HEK293 (cell line): ENCODE measurements at regions not wholly inside any gene's neighbourhood (a gene's known extent, or its start where the extent isn't known, plus 50 kb on each side); places are given as distances from the start of the nearest gene placed in this dataset.
"Not testable (repeated sequence)": the region's sequence is repeated elsewhere in the genome, so short reads cannot be mapped to it uniquely, and the experiment has no call there.

ENCODE experiments used
- CTCF ChIA-PET: fragments of 350-600 bp; formaldehyde crosslinking; extraction: SDS; loops from one replicate; lab custom pipeline; 2021; ENCODE audit warnings: antibody characterized with exemption; lab: Yijun Ruan, JAX
- POLR2A ChIA-PET: fragments of 300-600 bp; formaldehyde crosslinking; extraction: SDS; loops from one replicate; lab custom pipeline; 2020; ENCODE audit warnings: antibody characterized with exemption, inconsistent platforms; lab: Yijun Ruan, JAX
- H3K27ac ChIP-seq: fragments of 200-500 bp; sonication (Bioruptor generic); 2 replicates; pipeline ENCODE4 v1.5.1; 2014; ENCODE audit warnings: low read depth, low read length, control low read depth, inconsistent platforms; ENCODE audit errors: extremely low read depth
- H3K36me3 ChIP-seq, 2 experiments: fragments of 200-500 bp in 1 of 2; sonication (Bioruptor generic) in 1 of 2; 1 replicate in 1 of 2; 2 replicates in 1 of 2; pipeline ENCODE4 v1.5.1; 2014 to 2017; ENCODE audit warnings: inconsistent platforms in 2 of 2, low read length in 2 of 2; ENCODE audit not compliant: control insufficient read depth in 2 of 2, insufficient read depth in 1 of 2
- H3K4me1 ChIP-seq: fragments of 200-500 bp; sonication (Bioruptor generic); 2 replicates; pipeline ENCODE4 v1.5.1; 2014; ENCODE audit warnings: mild to moderate bottlenecking, low read length, inconsistent platforms; ENCODE audit not compliant: control insufficient read depth, insufficient read depth
- H3K4me3 ChIP-seq: 2 replicates; pipeline ENCODE4 v1.5.1; 2011; ENCODE audit warnings: low read depth, mild to moderate bottlenecking, control low read depth, low read length, moderate library complexity
- H3K9me3 ChIP-seq: fragments of 200-500 bp; sonication (Bioruptor generic); 2 replicates; pipeline ENCODE4 v1.5.1; 2014; ENCODE audit warnings: low read depth, low read length, inconsistent platforms; ENCODE audit not compliant: control insufficient read depth, insufficient read depth
- BCL6B ChIP-seq: fragments of 450-650 bp; formaldehyde crosslinking; IDR thresholded peaks from 2 replicates; pipeline ENCODE4 v1.5.1; 2017; ENCODE audit warnings: missing biosample characterization, missing genetic modification characterization
- GLIS2 ChIP-seq: fragments of 450-650 bp; formaldehyde crosslinking; IDR thresholded peaks from 2 replicates; pipeline ENCODE4 v1.5.1; 2016; ENCODE audit warnings: missing biosample characterization, missing genetic modification characterization
- KLF7 ChIP-seq: fragments of 450-650 bp; formaldehyde crosslinking; IDR thresholded peaks from 2 replicates; pipeline ENCODE4 v1.5.1; 2016; ENCODE audit warnings: missing biosample characterization, missing genetic modification characterization, borderline replicate concordance
- KLF8 ChIP-seq: fragments of 450-650 bp; formaldehyde crosslinking; IDR thresholded peaks from 2 replicates; pipeline ENCODE4 v1.5.1; 2016; ENCODE audit warnings: missing biosample characterization, missing genetic modification characterization
- PRDM10 ChIP-seq: fragments of 450-650 bp; formaldehyde crosslinking; IDR thresholded peaks from 2 replicates; pipeline ENCODE4 v1.5.1; 2016; ENCODE audit warnings: missing biosample characterization, missing genetic modification characterization
- ZBTB17 ChIP-seq: fragments of 450-650 bp; formaldehyde crosslinking; IDR thresholded peaks from 2 replicates; pipeline ENCODE4 v1.5.1; 2016; ENCODE audit warnings: missing biosample characterization, missing genetic modification characterization
- ZBTB6 ChIP-seq: fragments of 450-650 bp; formaldehyde crosslinking; IDR thresholded peaks from 2 replicates; pipeline ENCODE4 v1.5.1; 2017; ENCODE audit warnings: missing biosample characterization, missing genetic modification characterization
- ZFHX2 ChIP-seq: fragments of 450-650 bp; formaldehyde crosslinking; conservative IDR thresholded peaks from 2 replicates; pipeline ENCODE4 v1.5.1; 2016; ENCODE audit warnings: missing biosample characterization, missing genetic modification characterization
- ZFP3 ChIP-seq: fragments of 450-650 bp; formaldehyde crosslinking; IDR thresholded peaks from 2 replicates; pipeline ENCODE4 v1.5.1; 2016; ENCODE audit warnings: low read depth, missing biosample characterization, missing genetic modification characterization
- ZNF114 ChIP-seq: fragments of 450-650 bp; formaldehyde crosslinking; IDR thresholded peaks from 2 replicates; pipeline ENCODE4 v1.5.0; 2017; ENCODE audit warnings: missing biosample characterization, missing genetic modification characterization
- ZNF121 ChIP-seq: fragments of 450-650 bp; formaldehyde crosslinking; IDR thresholded peaks from 2 replicates; pipeline ENCODE4 v1.5.1; 2016; ENCODE audit warnings: missing biosample characterization, missing genetic modification characterization
- ZNF138 ChIP-seq: fragments of 450-650 bp; formaldehyde crosslinking; IDR thresholded peaks from 2 replicates; pipeline ENCODE4 v1.5.1; 2016; ENCODE audit warnings: missing biosample characterization, missing genetic modification characterization, borderline replicate concordance
- ZNF157 ChIP-seq: fragments of 450-650 bp; formaldehyde crosslinking; IDR thresholded peaks from 2 replicates; pipeline ENCODE4 v1.5.1; 2016; ENCODE audit warnings: missing biosample characterization, missing genetic modification characterization
- ZNF175 ChIP-seq: fragments of 450-650 bp; formaldehyde crosslinking; IDR thresholded peaks from 2 replicates; pipeline ENCODE4 v1.5.1; 2016; ENCODE audit warnings: missing biosample characterization, missing genetic modification characterization
- ZNF426 ChIP-seq: fragments of 450-650 bp; formaldehyde crosslinking; IDR thresholded peaks from 2 replicates; pipeline ENCODE4 v1.5.1; 2017; ENCODE audit warnings: missing biosample characterization, missing genetic modification characterization, mild to moderate bottlenecking, inconsistent platforms, moderate library complexity
- ZNF488 ChIP-seq: fragments of 450-650 bp; formaldehyde crosslinking; IDR thresholded peaks from 2 replicates; pipeline ENCODE4 v1.5.1; 2016; ENCODE audit warnings: missing biosample characterization, missing genetic modification characterization
- ZNF654 ChIP-seq: fragments of 450-650 bp; formaldehyde crosslinking; IDR thresholded peaks from 2 replicates; pipeline ENCODE4 v1.5.1; 2016; ENCODE audit warnings: low read depth, missing biosample characterization, missing genetic modification characterization
- ZNF704 ChIP-seq: fragments of 450-650 bp; formaldehyde crosslinking; IDR thresholded peaks from 2 replicates; pipeline ENCODE4 v1.5.1; 2016; ENCODE audit warnings: missing biosample characterization, missing genetic modification characterization
- ZSCAN16 ChIP-seq: fragments of 450-650 bp; formaldehyde crosslinking; IDR thresholded peaks from 2 replicates; pipeline ENCODE4 v1.5.1; 2016; ENCODE audit warnings: missing biosample characterization, missing genetic modification characterization
- ZXDB ChIP-seq: fragments of 450-650 bp; formaldehyde crosslinking; IDR thresholded peaks from 2 replicates; pipeline ENCODE4 v1.5.1; 2016; ENCODE audit warnings: missing biosample characterization, missing genetic modification characterization

- ChIA-PET CTCF (interaction anchor here (0.6 to 1.5 kb wide), 18 partner anchors 8 to 525 kb away, joined by 3 to 10 read pairs (median 5); partner anchors contain the start of gene FOXB1), POLR2A (interaction anchor here (0.6 kb wide), 1 partner anchor 455 kb away, joined by 6 read pairs; no protein-coding TSS in a partner anchor)
- TF ChIP-seq ZSCAN16 (tag by site-specific recombination) (no peak), KLF7 (no peak), ZNF654 (tag by site-specific recombination) (peak; percentile 54), ZNF426 (no peak)
- Histone ChIP-seq H3K4me3 (no peak overlapping the region), H3K36me3 (no peaks in the 10 kb centered on the region), H3K27ac (no peak overlapping the region), H3K4me1 (no peaks in the 10 kb centered on the region), H3K9me3 (no peaks in the 10 kb centered on the region)
Observed at GRCh38 chr15:60179786-60180391, 175.8 kb downstream of the FOXB1 start.

- H3K9me3 ChIP-seq, H3K4me3 ChIP-seq, H3K36me3 ChIP-seq, H3K27ac ChIP-seq, POLR2A ChIA-PET: not testable (repeated sequence)
- CTCF ChIA-PET = interaction anchor here (0.6 to 0.7 kb wide), 2 partner anchors 30 to 240 kb away, joined by 3 read pairs; no protein-coding TSS in a partner anchor
- peak; percentile 14; the same call in 1 of the 2 replicates for TF ChIP-seq ZBTB6 (tag by site-specific recombination)
- TF ChIP-seq PRDM10 (tag by site-specific recombination) = 0 out of 2 replicates have a peak, but pooled peaks have one; percentile 22
- TF ChIP-seq BCL6B (tag by site-specific recombination) = peak; percentile 71
- TF ChIP-seq, all 188 proteins: peak for 3; not testable (repeated sequence) for 185
- not testable (repeated sequence) for H3K4me1 ChIP-seq
Observed at GRCh38 chr15:60181957-60182356, 177.8 kb downstream of the FOXB1 start.

GRCh38 chr15:60183366-60183765, 179.3 kb downstream of the FOXB1 start:
- ChIA-PET CTCF (interaction anchor here (0.6 kb wide), 1 partner anchor 261 kb away, joined by 3 read pairs; no protein-coding TSS in a partner anchor), POLR2A (no interaction called here)
- Histone ChIP-seq H3K4me1 (no peaks in the 10 kb centered on the region), H3K27ac (no peak overlapping the region), H3K4me3 (no peak overlapping the region), H3K36me3 (no peaks in the 10 kb centered on the region), H3K9me3 (no peaks in the 10 kb centered on the region)
- TF ChIP-seq ZNF704 = no peak

- no peak overlapping the region for H3K27ac ChIP-seq
- TF ChIP-seq ZNF157 (tag by site-specific recombination) = no peak
- TF ChIP-seq KLF7 = no peak
- TF ChIP-seq ZXDB (tag by site-specific recombination) = no peak
- TF ChIP-seq ZNF121 (tag by site-specific recombination) = no peak
- TF ChIP-seq KLF8 (tag by site-specific recombination) = no peak
- no peak for TF ChIP-seq ZFP3 (tag by site-specific recombination)
- no peak for TF ChIP-seq ZNF114 (tag by site-specific recombination)
- no peak for TF ChIP-seq ZBTB17 (tag by site-specific recombination)
- TF ChIP-seq ZFHX2 (tag by site-specific recombination) = no peak
- no peak for TF ChIP-seq ZNF175
- no peak for TF ChIP-seq ZNF488 (tag by site-specific recombination)
- no peak for TF ChIP-seq GLIS2 (tag by site-specific recombination)
- no peak for TF ChIP-seq ZNF138 (tag by site-specific recombination)
Observed at GRCh38 chr15:60184579-60184978, 180.5 kb downstream of the FOXB1 start.

More at GRCh38 chr15:60184579-60184978, 180.5 kb downstream of the FOXB1 start:
- ChIA-PET POLR2A (no interaction called here), CTCF (no interaction called here)
- Histone ChIP-seq H3K36me3 (no peaks in the 10 kb centered on the region), H3K4me1 (no peaks in the 10 kb centered on the region), H3K4me3 (no peak overlapping the region), H3K9me3 (no peaks in the 10 kb centered on the region)
